HepG2 (cell line): ENCODE measurements at regions not wholly inside any gene's neighbourhood (a gene's known extent, or its start where the extent isn't known, plus 50 kb on each side); places are given as distances from the start of the nearest gene placed in this dataset.

ENCODE experiments used
- AHR ChIP-seq: IDR thresholded peaks from 2 replicates; pipeline ENCODE4 v1.6.1; 2018; ENCODE audit warnings: missing genetic modification reagents, missing compliant biosample characterization
- CBFB ChIP-seq: sonication (generic); formaldehyde crosslinking; IDR thresholded peaks from 2 replicates; pipeline ENCODE4 v1.4.0; 2020; ENCODE audit warnings: missing genetic modification reagents
- CHD2 ChIP-seq: IDR thresholded peaks from 2 replicates; pipeline ENCODE4 v1.6.1; 2011; ENCODE audit warnings: low read depth, low read length, improper control_type of control experiment
- IKZF5 ChIP-seq: IDR thresholded peaks from 2 replicates; pipeline ENCODE4 v1.6.1; 2018; ENCODE audit warnings: missing genetic modification reagents, mild to moderate bottlenecking, missing compliant biosample characterization
- JDP2 ChIP-seq: sonication (generic); formaldehyde crosslinking; IDR thresholded peaks from 2 replicates; pipeline ENCODE4 v1.8.1; 2022; ENCODE audit warnings: missing genetic modification reagents, borderline replicate concordance
- MED13 ChIP-seq: sonication (generic); formaldehyde crosslinking; IDR thresholded peaks from 2 replicates; pipeline ENCODE4 v1.5.0; 2020; ENCODE audit warnings: missing genetic modification reagents
- NFE2 ChIP-seq: sonication (generic); formaldehyde crosslinking; IDR thresholded peaks from 2 replicates; pipeline ENCODE4 v1.4.0; 2020; ENCODE audit warnings: missing genetic modification reagents
- NR2F1 ChIP-seq, 2 experiments: fragments of 450-650 bp in 1 of 2; formaldehyde crosslinking in 1 of 2; IDR thresholded peaks; 2 replicates each; pipeline versions ENCODE4 v1.5.0 to v1.6.1; 2016 to 2020; ENCODE audit warnings: mild to moderate bottlenecking in 1 of 2, missing compliant biosample characterization in 1 of 2, missing genetic modification reagents in 1 of 2, moderate library complexity in 1 of 2
- PHF5A ChIP-seq: IDR thresholded peaks from one replicate; pipeline ENCODE4 v1.6.1; 2018; ENCODE audit warnings: low read depth, missing genetic modification reagents; ENCODE audit not compliant: unreplicated experiment
- SKIL ChIP-seq: sonication (generic); formaldehyde crosslinking; IDR thresholded peaks from 2 replicates; pipeline ENCODE4 v1.8.0; 2022; ENCODE audit warnings: missing genetic modification reagents, mild to moderate bottlenecking, moderate library complexity, borderline replicate concordance
- SMAD3 ChIP-seq: sonication (generic); formaldehyde crosslinking; IDR thresholded peaks from 2 replicates; pipeline ENCODE4 v1.4.0; 2020; ENCODE audit warnings: missing genetic modification reagents
- SMAD9 ChIP-seq: sonication (generic); formaldehyde crosslinking; IDR thresholded peaks from 2 replicates; pipeline ENCODE4 v1.5.1; 2020; ENCODE audit warnings: mild to moderate bottlenecking, missing genetic modification reagents
- SOX6 ChIP-seq, 2 experiments: fragments of 450-650 bp in 1 of 2; sonication (generic) in 1 of 2; formaldehyde crosslinking in 1 of 2; IDR thresholded peaks; 2 replicates each; pipeline versions ENCODE4 v1.4.0 to v1.6.1; 2017 to 2020; ENCODE audit warnings: antibody characterized with exemption in 1 of 2, mild to moderate bottlenecking in 1 of 2, missing genetic modification reagents in 1 of 2
- STAG1 ChIP-seq: sonication (generic); formaldehyde crosslinking; IDR thresholded peaks from 2 replicates; pipeline ENCODE4 v1.4.0; 2020; ENCODE audit warnings: missing genetic modification reagents
- YY1 ChIP-seq: IDR thresholded peaks from 2 replicates; pipeline ENCODE4 v1.6.1; 2011; ENCODE audit warnings: low read length, low read depth, moderate library complexity, mild to moderate bottlenecking; ENCODE audit not compliant: insufficient read depth, insufficient replicate concordance
- ZBTB25 ChIP-seq: IDR thresholded peaks from 2 replicates; pipeline ENCODE4 v1.6.1; 2018; ENCODE audit warnings: missing genetic modification reagents
- ZBTB33 ChIP-seq: sonication (generic); formaldehyde crosslinking; IDR thresholded peaks from 2 replicates; pipeline ENCODE4 v1.4.0; 2020; ENCODE audit warnings: missing genetic modification reagents
- ZBTB46 ChIP-seq: sonication (generic); formaldehyde crosslinking; IDR thresholded peaks from 2 replicates; pipeline ENCODE4 v1.4.0; 2020; ENCODE audit warnings: mild to moderate bottlenecking, missing genetic modification reagents, borderline replicate concordance
- ZNF333 ChIP-seq: sonication (generic); formaldehyde crosslinking; IDR thresholded peaks from 2 replicates; pipeline ENCODE4 v1.4.0; 2020; ENCODE audit warnings: mild to moderate bottlenecking, missing genetic modification reagents, borderline replicate concordance
- ZNF335 ChIP-seq: sonication (generic); formaldehyde crosslinking; IDR thresholded peaks from 2 replicates; pipeline ENCODE4 v1.4.0; 2020; ENCODE audit warnings: missing genetic modification reagents
- ZNF432 ChIP-seq: sonication (generic); formaldehyde crosslinking; IDR thresholded peaks from 2 replicates; pipeline ENCODE4 v1.5.0; 2020; ENCODE audit warnings: missing genetic modification reagents, mild to moderate bottlenecking, borderline replicate concordance
- ZNF850 ChIP-seq: sonication (generic); formaldehyde crosslinking; conservative IDR thresholded peaks from 2 replicates; pipeline ENCODE4 v1.9.0; 2021; ENCODE audit warnings: mild to moderate bottlenecking, missing genetic modification reagents

- TF ChIP-seq PHF5A (CRISPR knock-in tag) (no peak), ZNF335 (no peak), IKZF5 (peak; percentile 72; the same call in 1 of the 2 replicates), MED13 (peak; percentile 88; the same call in 1 of the 2 replicates), STAG1 (CRISPR knock-in tag) (peak; percentile 50), ZNF333 (CRISPR knock-in tag) (no peak), SMAD3 (CRISPR knock-in tag) (peak; percentile 59; the same call in 1 of the 2 replicates), NFE2 (CRISPR knock-in tag) (no peak), SOX6 (IDR thresholded peaks at IDR 0.05) (no peak), SOX6 (CRISPR knock-in tag; IDR thresholded peaks at IDR 0.05) (peak; percentile 75), CBFB (CRISPR knock-in tag) (0 out of 2 replicates have a peak, but pooled peaks have one; percentile 46), ZBTB25 (CRISPR knock-in tag) (peak; percentile 66), ZNF432 (CRISPR knock-in tag) (no peak), SMAD9 (CRISPR knock-in tag) (no peak), ZBTB46 (CRISPR knock-in tag) (no peak), ZBTB33 (peak; percentile 48; the same call in 1 of the 2 replicates), SKIL (CRISPR knock-in tag) (peak; percentile 77), ZNF850 (CRISPR knock-in tag) (no peak), NR2F1 (CRISPR knock-in tag; IDR thresholded peaks at IDR 0.05) (peak; percentile 87 to 92), YY1 (peak; percentile 55), JDP2 (CRISPR knock-in tag) (no peak), CHD2 (no peak), AHR (no peak)
Measured at GRCh38 chr19:56974556-56975207, 134.2 kb upstream of the PEG3 start (continued).
